HG03108 (cell line): ENCODE measurements at regions not wholly inside any gene's neighbourhood (a gene's known extent, or its start where the extent isn't known, plus 50 kb on each side); places are given as distances from the start of the nearest gene placed in this dataset.

ENCODE experiments used
- ATAC-seq: cut with Tn5 transposase; IDR thresholded peaks from one replicate; pipeline ENCODE4 v1.9.1; 2021; ENCODE audit warnings: moderate library complexity; ENCODE audit not compliant: unreplicated experiment

DNA sequence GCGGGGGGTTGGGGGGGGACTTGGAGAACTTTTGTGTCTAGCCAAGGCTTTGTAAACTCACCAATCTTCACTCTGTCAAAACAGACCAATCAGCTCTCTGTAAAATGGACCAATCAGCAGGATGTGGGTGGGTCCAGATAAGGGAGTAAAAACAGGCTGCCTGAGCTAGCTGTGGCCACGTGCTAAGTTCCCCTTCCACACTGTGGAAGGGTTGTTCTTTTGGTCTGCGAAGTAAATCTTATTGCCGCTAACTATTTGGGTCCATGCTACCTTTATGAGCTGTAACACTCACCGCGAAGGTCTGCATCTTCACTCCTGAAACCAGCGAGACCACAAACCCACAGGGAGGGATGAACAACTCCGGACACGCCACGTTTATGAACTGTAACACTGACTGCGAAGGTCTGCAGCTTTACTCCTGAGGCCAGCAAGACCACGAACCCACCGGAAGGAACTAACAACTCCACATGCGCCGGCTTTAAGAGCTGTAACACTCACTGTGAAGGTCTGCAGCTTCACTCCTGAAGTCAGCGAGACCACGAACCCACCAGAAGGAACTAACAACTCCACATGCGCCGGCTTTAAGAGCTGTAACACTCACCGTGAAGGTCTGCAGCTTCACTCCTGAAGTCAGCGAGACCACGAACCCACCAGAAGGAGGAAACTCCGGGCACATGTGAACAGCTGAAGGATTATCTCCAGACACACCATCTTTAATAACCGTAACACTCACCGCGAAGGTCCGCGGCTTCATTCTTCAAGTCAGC, 186.6 kb downstream of the ID4 start:
- ATAC-seq = peak; percentile 47

DNA sequence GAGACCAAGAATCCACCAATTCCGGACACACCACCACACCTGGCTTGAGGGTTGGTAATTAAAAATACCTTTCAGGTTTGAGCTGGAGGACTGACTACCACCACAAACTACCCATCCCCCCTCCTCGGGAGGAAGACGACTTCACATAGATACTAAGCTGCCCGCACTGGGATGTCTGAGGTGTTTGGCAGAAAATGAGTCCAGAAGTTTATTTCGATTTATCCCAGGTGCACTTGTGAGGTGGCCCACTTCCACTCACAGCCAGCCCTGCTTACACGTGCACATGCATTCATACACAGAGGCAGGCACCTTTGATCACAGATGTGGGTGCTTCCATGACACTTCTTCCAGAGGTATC, 187.1 kb downstream of the ID4 start:
- ATAC-seq = no peak

DNA sequence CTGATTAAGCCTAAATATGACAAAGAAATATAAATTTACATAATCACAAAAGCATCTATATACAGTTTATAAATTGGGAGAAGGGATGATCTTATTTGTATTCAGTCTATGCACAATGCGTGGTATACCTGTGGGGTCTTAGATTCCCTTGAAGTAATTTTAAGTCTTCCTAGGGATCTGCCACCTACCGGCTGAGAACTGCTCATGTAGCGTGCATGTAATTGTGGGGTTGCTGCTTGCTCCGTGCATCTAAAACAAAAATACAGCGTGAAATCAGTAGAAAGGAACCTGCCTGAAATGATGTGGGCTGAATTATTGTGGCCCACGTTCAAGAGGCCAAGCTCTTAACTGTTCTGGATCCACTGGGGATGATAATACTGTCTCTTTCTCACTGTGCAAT, 187.3 kb downstream of the MBOAT1 start:
- no peak for ATAC-seq

DNA sequence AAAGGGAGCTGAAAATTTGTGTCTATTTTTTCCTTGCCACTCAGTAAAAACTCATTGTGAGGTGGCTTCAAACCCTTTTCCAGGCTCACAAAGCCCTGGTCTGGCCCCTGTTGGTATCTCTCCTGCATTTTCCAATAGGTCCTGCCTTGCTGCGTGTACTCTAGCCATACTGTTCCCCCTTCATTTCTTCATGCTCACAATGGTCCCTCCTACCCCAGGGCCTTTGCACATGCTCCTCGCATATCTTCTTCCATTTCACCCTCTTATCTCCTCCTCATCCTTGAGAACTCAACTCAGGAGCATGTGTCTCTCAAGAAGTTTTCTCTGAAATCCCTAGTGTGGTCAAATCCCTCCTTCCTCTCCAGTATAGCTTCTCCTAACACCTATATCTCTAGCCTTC, 186.6 kb downstream of the MBOAT1 start:
- no peak for ATAC-seq

DNA sequence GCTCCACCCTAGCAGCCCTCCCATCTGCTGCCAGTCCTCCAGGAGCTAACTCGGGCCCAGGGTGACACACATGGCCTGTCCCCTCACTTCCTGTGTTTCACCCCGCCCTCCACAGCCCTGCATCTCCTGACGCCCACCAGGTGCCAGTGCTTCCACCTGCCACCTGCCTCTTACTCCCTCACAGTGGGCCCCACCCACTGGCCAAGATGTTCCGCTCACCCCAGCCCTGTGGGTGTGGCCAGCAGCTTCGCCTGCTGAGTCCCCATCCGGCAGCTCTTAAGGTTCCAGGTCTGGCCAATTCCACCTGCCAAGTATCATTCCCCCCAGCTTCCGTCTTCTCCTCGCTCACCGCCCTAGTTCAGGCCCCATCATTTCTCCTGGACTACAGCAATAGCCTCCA, 184.1 kb downstream of the MBOAT1 start:
- ATAC-seq = no peak

DNA sequence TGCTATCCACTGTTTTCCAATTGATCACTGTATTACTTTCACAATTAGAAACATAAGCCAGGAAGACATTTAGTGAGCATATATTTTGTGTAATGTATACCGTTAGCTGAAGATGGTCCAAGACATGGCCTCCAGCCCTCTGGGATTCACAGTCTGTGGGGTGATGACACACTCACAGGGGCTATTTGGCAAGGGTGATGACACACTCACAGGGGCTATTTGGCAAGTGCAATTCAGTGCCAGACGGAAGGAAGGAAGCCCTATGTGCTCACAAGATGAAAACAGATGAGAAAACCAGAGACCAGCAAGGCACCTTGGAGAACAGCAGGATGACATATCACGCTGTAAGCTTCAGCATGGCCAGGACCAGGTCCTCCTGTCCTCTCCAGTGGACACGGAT, 183.7 kb downstream of the MBOAT1 start:
- no peak for ATAC-seq

DNA sequence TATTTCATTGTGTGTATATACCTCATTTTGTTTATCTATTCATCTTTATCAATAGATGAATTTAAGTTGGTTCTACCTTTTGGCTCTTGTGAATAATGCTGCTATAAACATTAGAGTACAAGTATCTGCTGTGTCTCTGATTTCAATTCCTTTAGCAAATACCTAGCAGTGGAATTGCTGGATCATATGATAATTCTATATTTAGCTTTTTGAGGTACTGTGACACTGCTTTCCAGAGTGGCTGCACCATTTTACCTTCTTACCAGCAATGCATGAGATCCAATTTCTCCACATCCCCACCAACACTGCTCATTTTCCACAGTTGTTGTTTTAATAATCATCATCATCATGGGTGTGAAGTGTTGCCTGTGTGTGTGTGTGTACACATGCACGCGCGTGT, 182.3 kb downstream of the MBOAT1 start:
- no peak for ATAC-seq

DNA sequence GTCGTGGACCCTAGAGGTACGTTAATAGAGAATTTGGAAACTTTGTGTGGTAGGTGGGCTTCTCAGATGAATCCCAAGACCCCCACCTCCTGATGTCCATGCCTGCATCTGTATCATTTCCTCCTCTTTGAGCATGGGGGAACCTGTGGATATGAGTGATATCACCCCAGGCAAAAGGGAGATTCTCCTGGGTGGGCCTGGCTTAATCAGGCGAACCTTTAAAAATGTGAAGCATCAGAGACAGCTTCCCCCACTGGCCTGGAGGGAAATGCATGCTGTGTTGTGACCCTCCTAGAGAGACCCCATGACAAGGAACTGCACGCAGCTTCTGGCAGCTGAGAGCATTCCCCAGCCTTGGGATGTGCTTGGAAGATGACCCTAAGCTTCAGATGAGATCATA, 180.9 kb downstream of the MBOAT1 start:
- ATAC-seq = no peak

DNA sequence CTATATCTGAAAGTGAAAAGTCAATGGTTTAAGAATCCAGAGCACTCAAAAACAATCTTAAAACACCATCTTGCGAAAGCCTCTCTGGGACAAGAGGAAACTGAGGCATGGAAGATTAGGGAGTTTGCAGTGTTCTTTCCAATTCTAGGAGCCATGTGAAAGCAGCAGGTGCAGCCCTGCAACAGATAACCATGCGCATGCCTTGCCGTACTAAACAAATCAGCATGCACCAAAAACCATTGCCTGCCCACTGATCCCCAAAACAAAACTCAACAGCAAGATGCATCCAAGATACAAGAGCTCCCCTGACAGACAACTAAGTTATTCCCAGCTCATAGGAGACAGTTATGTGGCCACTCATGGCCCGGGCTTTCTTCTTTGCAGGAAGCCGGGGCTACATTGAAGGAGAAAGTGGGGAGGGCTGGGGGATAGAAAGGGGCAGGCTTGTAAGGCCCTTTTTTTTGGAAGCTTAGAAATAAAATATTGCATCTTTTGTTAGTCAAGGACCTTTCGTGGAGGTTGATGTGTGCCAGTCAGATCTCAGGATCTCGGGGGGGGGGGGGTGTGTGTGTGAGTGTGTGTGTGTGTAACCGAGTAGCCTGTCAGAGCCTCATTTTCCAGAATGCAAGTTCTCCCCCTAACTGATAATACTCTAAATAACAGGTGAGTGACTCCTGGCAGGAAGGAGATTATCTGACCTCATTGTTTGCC, 178.4 kb downstream of the MBOAT1 start:
- ATAC-seq = no peak

DNA sequence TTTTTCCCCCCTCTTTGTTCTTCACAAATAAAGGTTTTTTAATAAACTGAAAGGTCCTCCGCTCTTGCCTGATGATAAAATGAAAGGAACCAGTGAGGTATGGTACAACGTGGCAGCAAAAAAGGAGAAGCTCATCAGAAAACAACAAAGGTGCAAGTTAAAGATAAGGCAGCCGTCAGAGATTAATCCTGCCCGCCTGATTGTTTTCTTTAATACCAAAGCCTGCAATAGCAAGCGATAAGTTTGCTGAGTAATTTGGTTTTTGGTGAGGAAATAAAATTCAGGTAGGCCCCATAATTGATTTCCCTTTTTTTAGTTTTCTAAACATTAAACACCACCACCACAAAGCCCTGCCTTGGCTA, 177.9 kb downstream of the MBOAT1 start:
- ATAC-seq = no peak

DNA sequence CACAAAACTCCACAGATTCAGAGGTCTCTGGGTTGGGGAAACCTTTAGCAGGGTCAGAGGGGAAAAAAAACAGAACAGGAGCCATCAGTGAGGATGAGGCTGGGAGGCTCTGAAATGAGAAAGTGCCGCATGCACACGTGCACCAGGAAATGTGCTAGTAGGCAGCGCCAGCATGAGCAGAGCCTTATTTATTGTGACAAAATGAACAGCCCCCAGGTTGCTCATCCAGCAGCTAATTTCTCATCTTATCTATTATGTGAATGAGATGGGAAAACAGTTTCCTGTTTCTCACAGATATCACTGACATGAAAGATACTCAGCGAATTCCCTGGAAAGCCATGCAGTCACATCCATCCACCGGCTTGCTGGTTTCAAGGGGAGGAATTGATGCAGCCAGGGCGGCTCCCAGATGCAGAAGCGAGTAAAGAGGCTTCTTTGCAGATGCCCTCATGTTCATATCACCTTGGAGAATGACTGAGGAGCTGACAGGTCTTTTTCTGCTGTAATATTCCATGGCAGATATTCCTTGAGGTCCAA, 176.1 kb downstream of the MBOAT1 start:
- ATAC-seq = no peak

DNA sequence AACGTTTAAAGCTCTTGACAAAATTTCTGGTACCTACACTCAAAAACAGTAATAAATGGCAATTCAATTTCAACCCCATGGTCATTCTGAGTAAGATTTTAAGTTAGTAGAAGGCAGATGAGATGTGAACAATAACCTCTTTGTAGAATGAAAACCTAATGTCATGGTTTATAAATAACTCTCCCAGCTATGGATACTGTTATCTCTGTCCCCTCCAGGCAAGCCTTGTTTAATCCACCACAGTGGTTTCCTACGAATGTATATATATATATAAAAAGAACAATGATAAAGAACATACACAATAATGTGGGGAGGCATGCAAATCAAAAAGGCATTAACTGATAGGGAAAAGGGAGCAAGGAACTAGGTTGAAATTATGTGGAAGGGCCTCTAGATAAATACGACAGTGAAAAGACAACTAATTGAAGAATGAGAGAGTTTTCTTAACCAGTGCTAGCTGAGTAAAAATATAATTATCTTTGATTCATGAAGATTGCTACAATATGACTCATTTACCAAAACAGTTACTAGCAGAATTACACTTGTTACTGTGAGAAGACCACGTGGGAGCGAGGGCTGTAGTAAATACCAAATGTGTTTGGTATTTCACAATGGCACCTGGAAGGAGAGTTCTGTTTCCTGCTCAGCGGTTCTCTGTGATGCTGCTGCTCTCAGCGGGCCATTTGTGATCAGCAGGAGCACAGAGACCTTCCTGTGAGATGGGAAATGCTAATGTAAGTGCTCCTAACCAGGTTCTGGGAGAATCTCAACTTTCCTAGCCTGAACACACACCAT, 173.7 kb downstream of the MBOAT1 start:
- ATAC-seq = no peak

DNA sequence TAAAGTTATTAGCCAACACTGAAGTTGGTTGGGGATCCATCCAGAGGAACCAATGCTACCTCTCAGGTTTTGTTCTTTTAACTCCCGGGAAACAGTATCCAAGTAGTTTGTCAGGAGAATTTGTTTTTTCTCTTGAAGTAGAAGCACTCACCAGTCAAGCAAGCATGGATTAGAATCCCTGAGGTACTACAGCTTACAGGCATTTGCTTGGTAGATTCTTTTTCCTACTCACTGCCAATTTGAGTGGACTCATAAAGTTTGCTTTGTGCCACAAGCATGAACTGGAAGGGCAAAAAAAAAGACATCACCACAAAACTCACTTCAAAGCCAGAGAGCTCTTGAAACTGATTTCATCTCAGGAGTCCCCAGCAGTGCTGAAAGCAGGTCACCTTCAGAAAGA, 167.4 kb downstream of the MBOAT1 start:
- no peak for ATAC-seq
